Loucy (cell line): ENCODE measurements at regions not wholly inside any gene's neighbourhood (a gene's known extent, or its start where the extent isn't known, plus 50 kb on each side); places are given as distances from the start of the nearest gene placed in this dataset.
A peak's percentile ranks its signal among the peaks of the same experiment; 100 is the strongest.

ENCODE experiments used
- EZH2phosphoT487 ChIP-seq: fragments of 200-600 bp; IDR thresholded peaks from 2 replicates; pipeline ENCODE4 v1.6.1; 2018; ENCODE audit warnings: antibody characterized with exemption, mild to moderate bottlenecking, moderate library complexity, borderline replicate concordance
- TF ChIP-seq, protein P1 (sequence below): fragments of 200-600 bp; sonication (generic); conservative IDR thresholded peaks from 2 replicates; pipeline ENCODE4 v1.5.1; 2014; ENCODE audit warnings: mild to moderate bottlenecking, antibody characterized with exemption, low read length

DNA sequence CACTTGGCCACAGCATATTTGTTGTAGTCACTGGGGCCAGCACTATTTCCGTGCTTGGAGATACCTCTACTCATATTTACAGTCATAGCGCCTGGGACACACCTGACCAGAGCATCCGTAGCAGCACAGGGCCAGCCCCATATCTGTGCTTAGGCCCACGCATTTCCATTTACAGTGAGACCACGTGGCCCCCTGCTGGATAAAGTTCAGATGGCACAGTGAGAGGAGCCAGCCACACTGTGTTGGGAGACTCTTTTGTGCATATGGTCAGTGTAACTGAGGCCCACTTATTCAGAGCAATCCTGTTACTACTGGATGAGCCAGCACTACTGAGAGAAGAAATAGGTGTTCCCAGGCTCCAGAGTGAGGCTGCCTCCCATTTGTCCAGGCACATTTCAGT, 455.3 kb downstream of the REEP3 start:
- TF ChIP-seq, protein P1, sequence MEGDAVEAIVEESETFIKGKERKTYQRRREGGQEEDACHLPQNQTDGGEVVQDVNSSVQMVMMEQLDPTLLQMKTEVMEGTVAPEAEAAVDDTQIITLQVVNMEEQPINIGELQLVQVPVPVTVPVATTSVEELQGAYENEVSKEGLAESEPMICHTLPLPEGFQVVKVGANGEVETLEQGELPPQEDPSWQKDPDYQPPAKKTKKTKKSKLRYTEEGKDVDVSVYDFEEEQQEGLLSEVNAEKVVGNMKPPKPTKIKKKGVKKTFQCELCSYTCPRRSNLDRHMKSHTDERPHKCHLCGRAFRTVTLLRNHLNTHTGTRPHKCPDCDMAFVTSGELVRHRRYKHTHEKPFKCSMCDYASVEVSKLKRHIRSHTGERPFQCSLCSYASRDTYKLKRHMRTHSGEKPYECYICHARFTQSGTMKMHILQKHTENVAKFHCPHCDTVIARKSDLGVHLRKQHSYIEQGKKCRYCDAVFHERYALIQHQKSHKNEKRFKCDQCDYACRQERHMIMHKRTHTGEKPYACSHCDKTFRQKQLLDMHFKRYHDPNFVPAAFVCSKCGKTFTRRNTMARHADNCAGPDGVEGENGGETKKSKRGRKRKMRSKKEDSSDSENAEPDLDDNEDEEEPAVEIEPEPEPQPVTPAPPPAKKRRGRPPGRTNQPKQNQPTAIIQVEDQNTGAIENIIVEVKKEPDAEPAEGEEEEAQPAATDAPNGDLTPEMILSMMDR = peak; percentile 73
- no peak for TF ChIP-seq EZH2phosphoT487
